DMS153 treated with DMSO at 0.1 percent for 48 hours (cell line): ENCODE measurements at regions not wholly inside any gene's neighbourhood (a gene's known extent, or its start where the extent isn't known, plus 50 kb on each side); places are given as distances from the start of the nearest gene placed in this dataset.
A peak's percentile ranks its signal among the peaks of the same experiment; 100 is the strongest.

Source experiments
- DNase-seq: peaks from one replicate; lab custom pipeline; 2025; ENCODE audit not compliant: unreplicated experiment; lab: John Stamatoyannopoulos, UW

DNA sequence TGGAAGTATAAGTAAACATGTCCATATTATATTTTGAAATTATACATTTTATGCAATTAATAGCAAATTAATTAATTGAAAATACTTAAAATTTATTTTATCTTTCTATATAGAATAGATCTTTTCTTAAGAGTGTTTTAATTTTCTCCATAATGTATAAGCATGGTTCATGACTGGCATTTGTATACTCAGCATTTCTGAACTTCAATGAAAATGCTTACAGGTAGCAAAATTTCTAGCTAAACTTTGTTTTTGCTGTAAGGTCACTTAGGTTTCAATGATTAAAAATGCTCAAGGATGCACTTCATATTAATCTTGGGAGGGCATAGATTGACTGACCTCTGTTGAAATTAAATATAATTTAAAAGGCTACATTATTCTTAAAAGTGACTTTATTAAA lies 1108.1 kb downstream of the BRINP3 start:
- no peak for DNase-seq

DNA sequence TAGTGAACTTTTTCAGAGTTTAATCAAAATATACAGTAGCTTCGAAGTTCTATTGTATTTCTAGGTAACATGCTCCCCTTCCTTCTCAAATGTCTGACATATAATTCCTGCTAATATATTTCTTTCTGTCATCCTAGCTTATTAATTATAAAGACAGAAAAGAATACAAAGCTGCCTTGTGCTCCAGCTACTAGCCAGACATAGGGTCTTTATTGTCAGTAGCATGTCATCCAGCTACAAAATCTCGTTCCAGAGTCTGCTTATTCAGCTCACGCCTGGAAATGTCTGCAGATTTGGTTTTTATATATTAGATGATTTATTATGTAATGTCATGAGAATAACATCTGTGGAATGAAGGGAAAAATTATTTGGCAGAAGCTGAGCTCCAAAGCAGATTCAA lies 1102.8 kb downstream of the BRINP3 start:
- no peak for DNase-seq

DNA sequence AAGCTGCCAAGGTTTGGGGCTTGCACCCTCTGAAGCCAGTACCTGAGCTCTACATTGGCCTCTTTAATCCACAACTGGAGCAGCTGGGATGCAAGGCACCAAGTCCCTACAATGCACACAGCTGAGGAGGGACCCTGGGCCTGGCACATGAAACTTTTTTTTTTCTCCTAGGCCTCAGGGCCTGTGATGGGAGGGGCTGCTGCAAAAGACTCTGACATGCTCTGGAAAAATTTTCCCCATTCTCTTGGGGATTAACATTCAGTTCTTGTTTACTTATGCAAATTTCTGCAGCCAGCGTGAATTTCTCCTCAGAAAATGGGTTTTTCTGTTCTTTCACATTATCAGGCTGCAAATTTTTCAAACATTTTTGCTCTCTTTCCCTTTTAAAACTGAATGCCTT lies 1072.2 kb downstream of the BRINP3 start:
- no peak for DNase-seq

DNA sequence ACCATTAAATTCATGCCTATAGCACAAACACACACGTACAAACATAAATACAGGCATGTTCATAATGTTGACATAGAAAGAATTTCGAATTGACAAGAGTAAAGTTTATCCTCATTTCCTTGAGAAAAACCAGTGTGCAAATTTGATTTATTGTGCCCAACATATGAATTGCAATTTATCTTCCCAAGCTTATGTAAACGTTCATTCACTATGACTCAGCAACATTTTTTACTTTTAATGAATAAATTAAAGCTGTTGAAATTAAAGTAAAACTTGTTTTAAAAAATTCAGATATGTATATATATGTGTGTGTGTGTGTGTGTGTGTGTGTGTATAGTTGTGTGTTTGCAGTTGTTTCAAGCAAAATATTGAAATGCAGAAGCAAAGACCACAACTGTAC lies 1067.9 kb downstream of the BRINP3 start:
- DNase-seq: no peak

DNA sequence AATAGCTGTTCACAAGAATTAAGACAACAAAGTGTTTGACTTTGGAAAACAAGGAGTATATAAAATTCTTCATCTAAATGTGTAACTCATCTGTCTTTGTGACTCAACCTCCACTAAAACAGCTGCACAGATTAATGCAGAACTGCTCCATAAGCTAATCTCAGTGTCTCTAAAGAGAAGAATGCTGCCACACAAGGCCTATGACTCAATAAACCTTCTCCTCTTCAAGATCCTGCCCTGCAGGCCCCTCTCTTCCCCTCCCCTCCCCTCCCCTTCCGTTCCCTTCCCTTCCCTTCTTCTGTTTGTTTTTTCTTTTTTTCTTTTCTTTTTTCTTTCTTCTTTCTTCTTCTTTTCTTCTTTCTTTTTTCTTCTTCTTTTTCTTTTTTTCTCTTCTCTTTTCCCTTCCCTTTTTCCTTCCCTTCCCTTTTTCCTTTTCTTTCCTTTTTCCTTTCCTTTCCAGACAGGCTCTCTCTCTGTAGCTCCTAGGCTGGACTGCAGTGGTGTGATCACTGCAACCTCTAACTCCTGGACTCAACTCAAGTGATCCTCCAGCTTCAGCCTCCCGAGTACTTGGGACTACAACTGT lies 1052.8 kb downstream of the BRINP3 start:
- DNase-seq: no peak

DNA sequence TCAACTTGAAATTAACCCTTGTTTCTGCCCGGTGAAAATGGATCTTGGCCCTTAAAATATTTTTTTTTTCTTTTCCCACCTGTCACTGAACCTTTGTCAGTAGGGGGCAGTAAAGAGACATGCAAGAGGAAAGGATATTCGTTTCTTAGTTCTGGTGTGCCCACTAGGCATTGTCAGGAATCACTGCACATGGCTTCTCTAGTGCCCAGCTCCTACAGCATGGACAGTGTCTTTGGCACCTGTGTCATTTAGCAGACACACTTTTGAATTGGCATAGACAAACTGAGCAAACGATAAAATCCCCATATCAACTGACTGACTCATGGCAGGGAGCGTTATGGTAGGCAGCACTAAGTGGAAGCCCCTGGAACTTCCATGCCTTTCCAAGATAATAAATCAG lies 1048.1 kb downstream of the BRINP3 start:
- DNase-seq: peak; percentile 59

DNA sequence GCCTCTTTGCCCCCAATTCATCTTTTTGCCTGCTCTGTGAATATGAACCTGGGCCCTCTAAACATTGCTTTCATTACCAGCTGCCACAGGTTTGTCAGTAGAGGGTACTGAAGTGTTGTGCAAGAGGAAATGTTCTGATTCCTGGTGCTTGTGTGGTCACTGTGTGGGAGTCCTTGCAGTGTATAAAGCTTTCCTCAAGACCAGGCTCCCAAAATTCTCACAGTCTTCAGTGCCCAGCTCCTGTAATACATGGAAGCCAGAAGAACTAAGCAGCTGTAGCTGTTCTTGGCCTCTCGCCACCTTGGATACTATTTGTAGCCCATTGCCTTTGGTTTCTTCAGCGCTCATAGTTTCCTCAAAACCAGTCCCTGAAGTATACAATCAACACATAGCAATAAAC lies 1046.2 kb downstream of the BRINP3 start:
- no peak for DNase-seq

DNA sequence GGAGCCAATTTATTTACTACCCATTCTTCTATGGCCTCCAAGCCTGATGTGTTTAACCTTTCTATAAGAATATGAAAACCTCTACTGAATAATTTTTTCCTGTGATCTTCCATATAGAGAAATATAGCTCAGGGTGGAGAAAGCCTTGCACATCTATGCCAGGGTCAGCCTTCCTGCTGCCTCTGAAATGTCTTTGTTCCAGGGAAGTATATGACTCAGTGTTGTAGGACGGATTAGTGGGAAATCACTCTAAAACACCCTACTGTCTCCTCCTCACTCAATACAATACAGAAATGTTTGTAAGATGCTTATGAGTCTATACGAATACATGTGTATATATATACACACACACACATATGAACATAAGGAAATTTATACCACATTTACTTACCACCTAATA lies 1044.9 kb downstream of the BRINP3 start:
- no peak for DNase-seq

DNA sequence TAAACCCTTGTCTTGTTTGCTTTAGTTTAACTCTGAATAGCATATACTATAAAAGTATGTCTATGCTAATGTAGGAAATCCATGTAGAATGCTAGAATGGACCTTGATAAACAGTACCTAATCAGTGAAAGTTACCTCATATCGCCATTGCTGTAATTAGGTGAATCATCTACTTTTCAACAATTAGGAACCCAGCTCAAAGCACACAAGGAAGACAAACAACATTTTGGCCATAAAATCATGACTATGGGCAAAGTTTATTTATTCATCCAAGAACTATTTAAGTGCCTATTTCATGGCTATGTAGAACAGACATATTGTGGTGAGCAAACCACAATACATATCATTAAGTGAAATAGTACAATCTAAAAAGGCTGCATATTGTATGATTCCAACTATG lies 1043.2 kb downstream of the BRINP3 start:
- DNase-seq: no peak

DNA sequence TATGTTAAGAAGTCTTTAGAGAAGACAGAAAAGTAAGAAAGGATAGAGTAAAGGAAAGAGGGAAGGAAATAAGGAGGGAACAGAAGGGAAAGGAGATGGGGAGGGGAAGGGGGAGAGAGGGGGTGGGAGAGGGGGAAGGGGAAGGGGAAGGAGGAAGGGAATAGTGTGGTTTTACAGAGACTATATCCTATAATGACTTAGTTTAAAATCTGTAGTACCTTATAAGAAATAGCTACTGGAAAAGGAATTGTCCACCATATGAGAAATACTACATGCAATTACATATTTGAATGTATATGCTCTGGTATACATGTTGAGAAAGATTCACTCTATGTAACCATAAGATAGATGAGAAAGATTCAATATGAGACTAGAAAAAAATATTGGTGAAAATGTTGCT lies 1042.3 kb downstream of the BRINP3 start:
- no peak for DNase-seq

DNA sequence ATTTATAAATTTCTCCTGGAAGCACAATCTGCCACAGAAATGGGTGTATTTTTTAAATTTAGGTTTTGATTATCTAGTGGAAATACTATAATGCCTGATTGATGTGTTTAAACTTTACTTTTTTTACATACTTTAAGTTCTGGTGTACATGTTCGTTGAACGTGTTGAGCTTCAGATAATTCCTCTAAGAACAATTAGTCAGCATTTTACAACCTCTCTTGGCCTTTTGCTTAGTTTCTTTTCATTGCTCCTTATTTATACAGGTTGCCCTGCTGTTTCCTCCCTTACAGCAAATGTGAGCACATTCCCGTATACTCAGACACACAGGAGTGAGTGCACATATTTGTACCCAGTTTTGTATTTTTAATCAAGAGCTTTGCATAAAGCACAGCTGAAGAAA lies 1038.9 kb downstream of the BRINP3 start:
- DNase-seq: no peak

DNA sequence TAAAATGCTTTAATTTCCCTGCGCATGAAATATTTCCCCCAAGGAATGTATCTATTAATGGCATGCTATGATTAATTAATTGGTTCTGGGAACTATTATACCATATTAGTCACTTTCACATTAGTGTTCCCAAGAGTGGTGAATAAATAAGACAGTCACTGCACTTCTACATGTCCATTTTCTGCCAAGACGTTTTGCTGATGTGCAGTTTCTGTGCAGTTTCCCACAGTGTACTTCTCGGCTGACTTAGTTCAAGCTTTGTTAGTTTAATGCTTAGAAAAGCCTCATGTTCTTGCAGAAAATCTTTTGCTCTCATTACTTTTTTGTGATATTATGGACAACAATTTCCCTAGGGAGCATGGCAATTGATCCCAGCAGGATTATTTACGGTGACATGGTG lies 1014.5 kb downstream of the BRINP3 start:
- no peak for DNase-seq

DNA sequence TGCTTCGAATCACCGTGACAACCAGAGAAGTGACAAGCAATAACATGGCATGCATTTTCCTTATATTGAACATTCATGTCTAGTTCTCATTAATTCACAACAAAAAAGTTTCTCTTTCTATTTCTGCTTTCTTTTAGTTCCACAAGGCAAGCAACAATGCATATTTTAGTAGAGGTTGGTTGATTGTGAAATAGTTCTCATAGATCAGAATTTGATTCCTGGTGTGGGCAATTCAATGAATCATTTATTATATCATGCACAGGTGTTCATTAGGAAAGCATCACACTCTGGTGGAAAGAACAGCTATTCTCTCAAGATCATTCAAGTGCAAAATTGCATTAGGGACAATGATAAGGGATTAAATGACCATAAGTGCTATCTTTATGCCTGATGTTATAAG lies 980.9 kb downstream of the BRINP3 start:
- no peak for DNase-seq

DNA sequence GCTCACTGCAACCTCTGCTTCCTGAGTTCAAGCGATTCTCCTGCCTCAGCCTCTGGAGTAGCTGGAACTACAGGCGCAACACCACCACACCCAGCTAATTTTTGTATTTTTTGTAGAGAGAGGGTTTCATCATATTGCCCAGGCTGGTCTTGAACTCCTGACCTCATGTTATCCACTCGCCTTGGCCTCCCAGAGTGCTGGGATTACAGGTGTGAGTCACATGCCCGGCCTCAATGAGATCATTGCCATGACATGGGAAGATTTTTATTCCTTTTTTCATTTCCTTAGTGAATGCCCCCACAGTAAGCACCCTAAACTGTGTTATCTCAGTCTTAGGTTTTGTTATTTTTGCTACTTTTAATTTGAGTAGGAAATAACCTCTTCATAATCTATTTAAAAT lies 977.9 kb downstream of the BRINP3 start:
- no peak for DNase-seq

DNA sequence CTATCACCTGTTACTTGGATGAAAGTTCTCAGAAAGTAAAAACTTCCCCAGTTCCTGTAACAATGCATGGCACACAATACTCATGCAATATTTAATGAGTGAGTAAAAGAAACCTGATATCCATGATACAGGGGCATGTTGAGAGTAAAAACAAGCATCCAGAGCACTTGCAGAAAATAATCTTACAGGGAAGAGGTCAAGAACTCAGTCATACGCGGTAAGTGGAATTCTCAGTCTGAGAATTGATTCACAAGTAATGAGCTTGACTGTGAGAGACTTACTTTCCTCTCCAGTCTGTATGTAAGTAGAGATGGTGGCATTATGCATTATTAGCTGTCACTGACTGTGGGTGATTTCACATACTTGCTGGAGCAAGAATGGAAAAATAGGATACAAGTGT lies 976.9 kb downstream of the BRINP3 start:
- no peak for DNase-seq

DNA sequence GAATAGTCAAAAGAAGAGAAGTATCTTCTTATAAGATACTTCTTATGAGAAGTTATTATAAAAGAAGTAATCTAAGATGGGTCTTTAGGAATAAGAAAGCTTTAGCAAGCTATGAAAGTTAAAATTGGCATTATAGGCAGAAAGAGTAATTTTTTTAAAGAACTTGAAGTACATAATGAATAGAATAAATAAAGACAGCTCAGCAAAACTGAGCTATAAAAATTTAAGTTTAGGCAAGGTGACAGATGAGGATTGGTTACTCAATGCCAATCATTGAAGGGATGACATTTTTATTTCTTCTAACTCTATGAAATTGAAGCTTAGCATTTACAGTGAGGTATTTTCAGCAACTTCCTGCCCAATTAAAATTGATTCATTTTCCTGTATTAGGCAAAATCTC lies 966.8 kb downstream of the BRINP3 start:
- no peak for DNase-seq

DNA sequence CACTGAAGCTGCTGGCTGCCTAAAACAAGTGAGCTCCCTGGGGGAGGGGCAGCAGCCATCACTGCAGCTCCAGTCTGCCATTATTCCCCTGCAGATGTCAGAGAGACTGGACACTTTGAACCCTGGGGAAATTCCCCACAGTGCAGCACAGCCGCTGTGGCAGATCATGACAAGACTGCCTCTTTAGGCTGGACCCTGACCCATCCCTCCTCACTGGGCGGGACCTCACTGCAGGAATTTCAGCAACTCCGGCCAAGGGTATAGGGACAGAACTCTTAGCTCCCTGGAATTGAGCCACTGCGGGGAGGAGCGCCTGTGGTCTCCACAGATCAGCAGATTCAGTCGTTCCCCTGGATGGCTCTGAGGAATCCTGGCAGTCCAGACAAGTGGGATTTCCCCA lies 964.6 kb downstream of the BRINP3 start:
- no peak for DNase-seq

DNA sequence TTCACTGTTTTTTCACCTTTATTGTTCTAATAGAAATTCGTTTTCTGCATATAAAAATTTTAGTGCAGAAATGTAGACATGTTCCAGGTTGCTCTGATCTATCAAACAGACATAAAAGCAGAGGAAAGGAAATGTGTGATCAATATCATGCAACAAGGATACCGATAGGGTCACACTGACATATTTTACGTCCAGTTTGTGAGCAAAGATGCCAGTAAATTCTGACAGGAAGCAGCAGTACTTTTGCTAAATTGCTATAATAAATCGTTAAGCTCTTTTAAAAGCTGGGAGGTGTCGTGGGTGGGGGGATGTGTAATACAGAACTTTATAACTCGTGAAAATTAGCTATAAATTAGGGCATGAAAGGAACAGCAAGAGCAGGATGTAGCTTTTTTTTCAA lies 955.2 kb downstream of the BRINP3 start:
- no peak for DNase-seq

DNA sequence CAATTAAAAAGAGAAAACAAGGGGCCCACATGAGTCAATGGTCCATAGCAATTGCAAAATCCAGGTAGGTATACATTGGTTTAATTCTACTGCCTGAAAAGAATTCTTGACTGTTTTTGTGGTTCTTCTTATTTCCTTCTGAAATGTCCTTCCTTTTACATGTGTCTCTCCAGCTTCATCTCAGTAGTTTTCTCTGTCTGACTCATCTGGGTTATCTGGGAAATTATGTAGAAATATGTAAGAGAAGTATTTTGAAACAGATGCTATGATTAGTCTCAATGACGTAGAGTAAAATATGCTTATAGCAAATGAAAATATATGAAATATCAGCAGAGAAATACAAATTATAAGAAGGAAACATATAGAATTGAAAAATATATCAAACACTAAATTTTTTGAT lies 953.2 kb downstream of the BRINP3 start:
- no peak for DNase-seq

DNA sequence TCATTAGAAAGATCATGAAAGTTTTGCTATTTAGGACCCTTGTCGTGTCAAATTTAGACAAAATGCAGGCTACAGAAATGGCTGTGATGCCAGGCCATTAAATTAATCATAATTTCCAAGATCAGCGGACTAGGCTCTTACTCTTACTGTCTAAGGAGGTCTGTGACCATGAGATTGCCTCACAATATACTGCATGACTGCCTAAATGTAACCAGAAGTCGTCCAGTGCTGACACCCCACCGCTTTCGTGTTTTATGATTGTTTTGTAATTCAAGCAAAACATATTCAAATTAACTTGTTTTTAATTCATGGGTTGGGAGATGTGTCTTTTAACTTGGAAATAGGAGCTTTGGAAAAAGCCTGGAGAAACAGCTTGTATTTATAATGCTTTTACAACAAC lies 947.5 kb downstream of the BRINP3 start:
- no peak for DNase-seq

DNA sequence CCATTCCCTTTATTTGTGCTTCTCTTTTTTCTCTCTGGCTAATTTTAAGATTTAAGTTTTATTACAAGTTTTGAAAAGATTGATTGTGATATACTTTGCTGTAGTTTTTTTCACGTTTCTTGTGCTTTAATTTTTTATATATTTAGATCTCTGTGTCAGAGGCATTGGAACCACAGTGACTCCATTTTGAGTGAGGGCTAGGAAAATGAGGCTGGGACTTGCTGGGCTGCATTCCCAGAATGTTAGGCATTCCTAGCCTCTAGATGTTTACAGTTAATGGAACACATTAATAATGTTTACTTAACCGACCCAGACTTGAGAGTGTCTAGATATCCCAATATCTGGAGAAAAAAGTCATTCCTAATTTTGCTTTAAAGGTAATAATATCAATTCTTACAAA lies 939.4 kb downstream of the BRINP3 start:
- DNase-seq: no peak

DNA sequence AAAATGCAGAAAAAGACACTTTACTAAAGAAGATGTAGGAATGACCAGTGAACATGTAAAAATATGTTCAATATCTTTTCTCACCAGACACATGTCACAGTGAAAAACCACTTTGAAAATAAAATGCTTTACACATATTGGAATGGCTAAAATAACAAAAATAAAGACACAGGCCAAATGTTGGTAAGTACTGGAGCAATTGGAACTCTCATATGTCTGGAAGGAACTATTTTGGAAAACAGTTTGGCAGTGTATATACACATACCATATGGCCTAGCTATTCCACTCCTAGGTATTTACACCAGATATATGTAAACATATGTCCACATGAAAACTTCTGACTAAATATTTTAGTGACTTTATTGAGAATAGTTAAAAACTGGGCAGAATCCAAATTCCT lies 927.2 kb downstream of the BRINP3 start:
- no peak for DNase-seq

DNA sequence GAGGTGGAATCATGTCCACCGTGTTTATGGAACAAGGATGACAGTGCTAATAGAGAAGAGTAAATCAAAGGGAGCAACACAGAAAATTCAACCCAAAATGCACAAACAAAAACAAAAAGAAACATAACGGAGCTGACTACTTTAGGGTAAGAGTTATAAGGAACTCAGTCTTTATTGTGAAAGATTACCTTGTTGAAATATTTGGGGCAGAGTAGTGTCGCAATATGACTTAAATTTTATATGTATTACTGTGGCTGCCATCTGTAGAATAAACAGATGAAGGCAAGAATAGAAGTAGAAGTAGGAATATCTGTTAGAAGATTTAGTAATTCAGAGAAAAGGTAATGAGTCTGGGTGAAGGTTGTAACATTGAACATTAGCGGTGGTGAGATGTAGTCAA lies 913.9 kb downstream of the BRINP3 start:
- no peak for DNase-seq

DNA sequence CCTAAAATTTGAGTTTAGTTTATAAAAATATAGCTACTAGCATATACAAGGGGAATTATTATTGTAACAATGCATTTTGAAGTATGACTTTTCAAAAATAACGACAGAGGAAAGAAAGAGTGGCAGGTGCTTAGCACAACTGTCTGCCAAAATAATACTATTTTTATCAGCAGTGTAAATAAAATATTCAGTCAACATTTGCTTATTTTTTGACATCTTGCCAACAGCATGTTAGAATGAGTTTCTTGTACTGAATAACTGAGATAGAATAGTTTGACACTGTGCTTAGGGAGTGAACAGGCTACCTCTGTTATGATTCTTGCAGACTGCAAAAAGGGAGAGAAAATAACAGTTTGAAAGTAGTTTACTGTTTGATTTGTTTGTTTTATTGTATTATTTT lies 909.8 kb downstream of the BRINP3 start:
- no peak for DNase-seq
